Sciatic nerve (tissue), 2 donors: ENCODE measurements at regions not wholly inside any gene's neighbourhood (a gene's known extent, or its start where the extent isn't known, plus 50 kb on each side); places are given as distances from the start of the nearest gene placed in this dataset.

Source experiments
- ATAC-seq: fragments of 200-7000 bp; cut with Tn5 transposase; one replicate; pipeline ENCODE4 v1.9.1; 2020; ENCODE audit warnings: mild to moderate bottlenecking, moderate library complexity
- DNase-seq: peaks from one replicate; pipeline ENCODE4 v3.0.0-alpha.2; 2020; ENCODE audit warnings: low spot score
- intact Hi-C: fragments of 100-400 bp; cut with DNase I; formaldehyde crosslinking; loops from one replicate; pipeline ENCODE4 v1.14.2; 2022
- donor health status: DM: no; HTN: no; CAD: no.
- donor health status: DM: no; HTN: no; CAD: no.

DNA sequence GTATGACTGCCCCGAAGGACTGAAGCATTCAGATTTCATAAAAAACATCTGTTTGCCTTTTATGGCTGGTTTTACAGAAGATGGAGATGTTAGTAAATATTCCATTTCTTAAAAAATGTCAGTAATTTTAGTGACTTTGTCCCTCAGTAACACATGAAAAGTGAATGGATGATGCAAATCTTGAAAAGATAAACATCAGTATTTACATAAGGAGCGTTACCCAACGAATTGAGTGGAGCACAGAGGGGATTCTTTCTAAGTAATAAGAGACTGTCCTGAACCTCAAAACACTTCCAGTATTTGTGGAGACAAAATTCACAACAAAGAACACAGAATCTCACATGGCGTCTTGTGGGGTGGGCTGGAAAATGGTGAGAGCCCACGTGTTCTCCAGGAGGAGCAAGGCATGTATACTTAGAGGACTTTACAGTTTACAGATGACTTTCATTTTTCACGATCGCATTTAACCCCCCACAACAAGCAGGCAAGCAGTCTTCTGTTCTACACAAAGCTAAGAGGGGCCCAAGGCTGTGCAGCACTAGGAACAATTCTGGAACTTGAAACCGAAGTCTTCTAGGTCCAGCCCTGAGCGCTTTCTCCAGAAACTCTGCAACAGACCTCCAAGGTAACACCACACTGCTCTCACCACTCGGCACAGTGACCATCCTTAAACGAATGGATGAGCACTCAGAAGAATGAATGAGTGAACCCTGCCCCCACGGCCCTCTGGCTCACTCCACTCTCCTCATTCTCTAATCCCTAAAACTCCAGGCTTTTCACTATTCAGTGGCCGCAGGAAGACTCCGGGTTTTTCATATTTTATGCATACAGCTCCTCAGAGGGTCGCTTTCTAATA is 709.8 kb downstream of the UQCRFS1 start:
- ATAC-seq, result no peak
- intact Hi-C loops, result no loop called here
- DNase-seq, result no peak

DNA sequence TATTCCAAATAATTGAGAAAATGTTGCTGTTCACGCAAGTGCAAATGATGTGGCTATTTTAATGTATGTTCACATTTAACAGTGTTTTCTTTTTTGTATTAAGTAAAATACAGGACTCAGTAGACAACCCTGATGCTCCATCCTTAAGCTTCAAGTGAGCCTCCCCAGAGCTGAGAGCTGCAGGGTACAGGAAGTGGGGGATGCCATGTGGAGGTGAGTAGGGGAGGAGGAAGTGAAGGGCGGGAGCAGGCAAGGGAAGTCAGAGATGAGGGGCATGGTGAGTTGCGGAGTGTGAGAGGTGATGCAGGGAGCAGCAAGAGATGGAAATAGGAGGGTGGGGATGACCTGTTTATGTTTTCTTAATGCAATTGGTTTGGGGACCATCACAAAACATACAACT is 711.0 kb downstream of the UQCRFS1 start:
- no peak for DNase-seq
- intact Hi-C loops, result no loop called here
- ATAC-seq, result no peak

DNA sequence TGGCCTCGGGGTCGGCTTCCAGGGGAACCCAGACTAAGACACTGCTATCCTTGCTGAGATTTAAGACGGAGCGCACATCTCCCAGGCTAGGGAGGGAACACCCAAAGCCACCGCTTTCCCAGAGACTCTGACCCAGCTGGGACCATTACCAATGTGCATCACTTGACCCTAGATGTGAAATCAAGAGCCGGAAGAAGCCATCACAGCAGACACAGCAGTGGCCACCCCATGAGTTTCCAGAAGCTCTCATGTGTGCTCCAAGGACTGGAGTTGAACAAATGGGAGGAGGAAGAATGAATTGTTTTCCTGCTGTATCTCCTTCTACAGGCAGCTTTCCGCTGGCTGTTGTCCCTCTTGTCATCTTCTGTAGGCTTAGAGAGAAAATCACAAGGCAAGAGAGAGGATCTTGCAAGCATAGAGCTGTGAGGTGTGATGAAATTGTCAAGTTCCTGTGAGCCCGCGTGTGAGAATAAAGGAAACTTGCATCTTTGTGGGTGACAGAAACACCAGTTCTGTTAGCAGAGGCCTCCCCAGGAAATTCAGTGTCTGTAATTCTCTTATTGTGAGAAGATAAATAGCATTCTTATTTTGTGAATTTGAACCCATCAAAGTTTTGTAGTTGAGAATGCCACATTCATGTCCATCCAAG is 711.8 kb downstream of the UQCRFS1 start:
- DNase-seq, result no peak
- intact Hi-C loops, result no loop called here
- ATAC-seq, result no peak

DNA sequence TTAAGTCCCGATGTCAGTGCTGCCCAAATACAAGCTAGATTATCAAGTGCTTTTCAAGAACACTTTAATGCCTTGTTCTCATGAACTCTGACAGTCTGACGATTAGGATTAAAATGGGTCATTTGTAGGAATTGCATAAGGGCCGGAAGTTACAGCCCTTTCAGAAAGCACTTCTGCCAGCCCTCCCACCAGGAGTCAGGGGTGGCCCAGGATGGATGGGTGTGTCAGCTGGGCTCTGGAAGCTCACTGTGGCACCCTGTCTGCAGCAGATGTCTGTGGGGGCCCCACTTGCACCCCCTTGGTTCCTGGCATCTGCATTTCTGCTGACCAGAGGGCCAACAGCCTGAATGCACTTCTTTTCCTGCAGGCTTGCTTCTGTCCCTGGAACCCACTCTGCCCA is 712.7 kb downstream of the UQCRFS1 start:
- ATAC-seq (no peak), DNase-seq (no peak)
- intact Hi-C loops, result no loop called here

DNA sequence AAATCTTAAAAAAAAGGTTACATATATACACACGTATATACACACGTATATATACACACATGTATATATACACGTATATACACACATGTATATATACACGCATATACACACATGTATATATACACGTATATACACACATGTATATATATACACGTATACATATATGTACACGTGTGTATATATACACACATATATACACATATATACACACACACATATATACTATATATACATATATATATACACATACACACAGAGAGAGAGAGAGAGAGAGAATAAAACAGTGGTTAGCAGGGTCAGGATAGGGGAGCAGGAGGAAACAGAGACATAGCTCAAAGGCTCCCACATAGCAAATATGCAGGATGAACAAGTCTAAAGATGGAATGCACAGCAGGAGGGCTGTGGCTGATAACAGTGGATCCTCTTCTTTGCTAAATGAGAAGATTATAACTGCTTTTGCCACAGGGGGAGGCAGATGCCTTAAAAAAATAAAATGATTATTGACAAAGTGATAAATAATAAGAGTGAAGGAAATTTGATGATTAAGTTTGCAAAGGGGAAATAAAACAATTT is 714.5 kb downstream of the UQCRFS1 start:
- intact Hi-C loops, result no loop called here
- DNase-seq, result no peak
- no peak for ATAC-seq

DNA sequence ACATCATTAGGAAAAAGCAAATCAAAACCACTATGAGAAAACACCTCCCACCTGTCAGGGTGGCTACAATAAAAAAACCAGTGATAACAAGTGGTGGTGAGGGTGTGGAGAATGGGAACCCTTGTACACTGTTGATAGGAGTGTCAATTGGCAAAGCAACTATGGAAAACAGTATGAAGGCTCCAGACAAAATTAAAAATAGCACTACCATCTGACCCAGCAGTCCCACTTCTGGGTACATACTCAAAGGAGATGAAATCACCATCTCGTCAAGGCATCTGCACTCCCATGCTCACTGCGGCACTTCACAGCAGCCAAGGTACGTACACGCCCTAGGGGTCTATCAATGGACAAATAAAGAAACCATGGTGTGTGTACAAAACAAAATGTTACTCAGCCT is 715.1 kb downstream of the UQCRFS1 start:
- DNase-seq (no peak), ATAC-seq (no peak)
- intact Hi-C loops, result no loop called here

DNA sequence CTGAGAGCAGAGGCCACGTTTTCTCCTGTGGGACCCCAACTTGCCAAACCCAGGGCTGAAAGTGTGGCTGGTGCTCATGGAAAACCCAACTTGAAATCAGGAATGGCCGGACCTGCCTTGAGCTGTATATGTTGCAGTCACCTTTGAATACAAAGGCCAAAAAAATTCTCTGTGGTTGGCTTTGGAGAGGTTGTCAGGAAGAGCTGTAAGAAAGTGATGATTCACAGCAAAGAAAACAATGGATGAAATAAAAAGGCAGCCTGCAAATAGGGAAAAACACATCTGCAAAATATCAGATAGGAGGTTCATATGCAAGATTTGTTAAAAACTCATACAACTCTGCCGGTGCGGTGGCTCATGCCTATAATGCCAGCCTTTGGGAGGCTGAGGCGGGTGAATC is 715.8 kb downstream of the UQCRFS1 start:
- no peak for DNase-seq
- intact Hi-C loops, result no loop called here

DNA sequence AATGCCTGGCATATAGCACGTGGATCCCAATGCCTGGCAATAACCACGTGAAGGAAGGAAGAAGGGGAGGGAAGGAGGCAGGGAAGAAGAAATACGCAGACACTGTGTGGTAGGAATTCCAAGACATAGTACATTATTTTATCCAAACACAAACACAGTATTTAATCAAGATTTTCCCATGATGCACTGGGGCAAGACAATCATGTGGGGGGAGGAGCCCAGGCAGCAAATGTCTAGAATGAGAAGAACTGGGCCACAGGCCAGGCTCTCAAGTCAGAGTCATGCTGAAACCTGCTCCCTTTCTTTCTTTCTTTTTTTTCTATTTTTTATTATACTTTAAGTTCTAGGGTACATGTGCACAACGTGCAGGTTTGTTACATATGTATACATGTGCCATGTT is 717.9 kb downstream of the UQCRFS1 start:
- no peak for ATAC-seq
- intact Hi-C loops, result no loop called here
- no peak for DNase-seq

More for the DNA sequence above, 715.8 kb downstream of the UQCRFS1 start:
- ATAC-seq, result no peak

DNA sequence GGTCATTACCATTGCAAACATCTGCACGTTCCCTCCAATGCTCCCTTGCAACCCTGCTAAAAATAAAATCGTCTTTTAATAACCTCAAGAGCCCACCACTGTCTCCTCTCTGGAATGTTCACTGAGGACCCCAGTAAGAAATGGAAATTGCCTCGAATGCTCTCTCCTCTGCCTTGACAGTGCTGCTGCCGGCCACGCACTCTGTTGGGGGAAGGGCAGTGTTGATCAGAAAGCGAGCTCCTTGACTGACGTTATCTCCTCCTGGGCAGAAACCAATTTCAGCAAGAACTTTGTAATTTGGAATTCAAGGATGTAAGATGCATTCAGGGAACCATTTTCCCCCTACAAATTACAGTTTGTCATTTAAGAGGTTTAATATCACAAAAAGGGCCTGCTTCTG is 718.5 kb downstream of the UQCRFS1 start:
- no peak for DNase-seq
- intact Hi-C loops, result no loop called here
- ATAC-seq, result no peak

DNA sequence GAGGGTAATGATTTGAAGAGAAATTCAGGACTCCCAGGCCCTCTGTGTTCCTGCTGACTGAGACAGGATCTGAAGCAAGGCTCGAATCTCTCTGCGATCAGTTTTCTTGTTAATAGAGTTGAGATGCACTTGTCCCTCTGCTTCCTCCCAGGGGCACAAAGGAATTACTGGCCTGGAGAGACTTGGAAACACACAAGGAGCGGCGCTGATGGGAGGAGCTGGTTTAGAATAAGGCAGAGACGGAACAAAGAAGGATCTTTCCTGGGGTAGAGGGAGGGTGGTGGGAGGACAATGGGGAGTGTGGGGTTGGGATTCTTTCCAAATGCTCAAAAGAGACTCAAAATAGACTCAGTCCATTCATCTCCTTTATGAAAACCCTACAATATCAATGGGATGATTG is 719.1 kb downstream of the UQCRFS1 start:
- no peak for DNase-seq
- no peak for ATAC-seq
- intact Hi-C loops, result no loop called here

DNA sequence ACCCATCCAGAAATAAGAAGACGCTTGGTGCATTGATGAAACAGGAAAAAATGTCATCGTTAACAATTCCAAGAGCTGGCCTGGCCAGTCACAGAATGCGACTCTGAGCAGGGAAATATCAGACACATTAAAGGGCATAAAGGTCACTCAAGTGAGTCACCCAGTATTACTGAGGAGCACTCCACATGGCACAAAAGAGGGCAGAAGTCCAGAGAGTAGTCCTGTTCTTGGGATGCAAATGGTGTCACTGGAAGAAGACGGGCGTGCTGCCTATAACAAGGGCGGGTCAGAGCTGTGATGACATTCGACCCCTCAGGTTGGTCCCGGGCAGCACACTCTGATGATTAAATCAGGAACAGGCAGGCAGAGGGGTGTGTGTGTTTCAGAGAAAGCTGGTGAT is 720.3 kb downstream of the UQCRFS1 start:
- DNase-seq (no peak), ATAC-seq (no peak)
- intact Hi-C loops, result no loop called here

DNA sequence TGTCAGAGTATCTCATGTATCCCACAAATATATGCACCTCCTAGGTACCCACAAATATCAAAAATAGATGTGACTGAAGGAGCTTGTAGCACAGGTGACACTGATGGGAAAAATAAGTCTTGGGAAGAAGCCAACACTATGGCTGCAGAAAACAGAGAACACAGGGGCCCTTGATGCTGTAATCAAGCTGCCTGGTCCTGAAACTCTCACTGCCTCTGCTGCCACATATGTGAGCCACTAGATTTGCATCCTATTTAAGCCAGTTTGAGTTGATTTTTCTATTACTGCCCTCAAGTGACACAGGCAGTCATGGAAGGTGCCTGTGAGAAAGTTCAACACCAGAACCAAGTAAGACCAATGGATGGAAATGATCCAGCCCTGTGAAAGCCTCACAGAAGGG is 720.8 kb downstream of the UQCRFS1 start:
- ATAC-seq (no peak), DNase-seq (no peak)
- intact Hi-C loops, result no loop called here

DNA sequence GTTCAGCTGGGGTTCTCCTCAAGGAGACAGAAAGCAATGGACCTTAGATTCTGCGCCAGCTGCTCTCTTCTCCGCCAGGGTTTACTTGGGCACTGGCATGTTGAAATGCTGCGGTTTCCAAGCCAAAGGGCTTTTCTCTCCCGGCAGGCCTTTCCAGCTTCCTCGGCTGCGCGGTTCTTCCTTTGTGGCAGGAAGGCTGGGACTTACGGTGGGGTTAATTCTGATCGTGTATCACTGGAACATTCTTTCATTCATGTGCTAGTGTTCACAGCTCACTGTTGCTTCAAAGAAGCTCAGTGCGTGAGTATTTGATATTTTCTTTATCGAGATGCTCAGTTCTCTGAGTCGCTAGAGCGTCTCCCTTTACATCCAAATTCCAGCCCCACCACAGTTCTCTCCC is 723.2 kb downstream of the UQCRFS1 start:
- no peak for ATAC-seq
- intact Hi-C loops, result no loop called here

DNA sequence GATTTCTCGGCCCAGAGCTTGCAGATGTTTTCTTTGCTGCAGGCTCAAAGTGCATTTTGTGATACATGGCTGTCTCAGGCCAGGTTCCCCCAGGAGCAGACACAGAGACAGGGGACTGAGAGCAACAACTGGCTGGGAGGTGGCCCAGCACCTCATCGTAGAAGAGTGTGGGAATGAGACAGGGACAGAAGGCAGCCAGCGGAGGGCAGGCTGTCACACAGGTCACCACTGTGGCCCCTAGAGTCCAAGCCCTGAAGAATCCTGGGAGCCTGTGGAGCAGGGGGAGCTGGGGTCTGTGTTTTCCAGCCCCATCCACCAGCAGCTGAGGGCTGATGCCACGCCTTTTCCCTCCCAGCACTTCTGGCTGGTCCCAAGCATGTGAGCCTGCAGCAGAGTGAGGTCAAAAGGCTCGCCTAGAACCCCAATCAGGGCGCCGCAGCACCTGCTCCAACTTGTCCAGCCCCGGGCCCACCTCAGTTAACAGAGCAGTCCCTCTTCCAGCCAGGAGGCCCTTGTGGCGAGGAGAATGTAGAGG is 723.8 kb downstream of the UQCRFS1 start:
- ATAC-seq, result no peak
- no peak for DNase-seq
- intact Hi-C loops, result no loop called here

More for the DNA sequence above, 723.2 kb downstream of the UQCRFS1 start:
- no peak for DNase-seq

DNA sequence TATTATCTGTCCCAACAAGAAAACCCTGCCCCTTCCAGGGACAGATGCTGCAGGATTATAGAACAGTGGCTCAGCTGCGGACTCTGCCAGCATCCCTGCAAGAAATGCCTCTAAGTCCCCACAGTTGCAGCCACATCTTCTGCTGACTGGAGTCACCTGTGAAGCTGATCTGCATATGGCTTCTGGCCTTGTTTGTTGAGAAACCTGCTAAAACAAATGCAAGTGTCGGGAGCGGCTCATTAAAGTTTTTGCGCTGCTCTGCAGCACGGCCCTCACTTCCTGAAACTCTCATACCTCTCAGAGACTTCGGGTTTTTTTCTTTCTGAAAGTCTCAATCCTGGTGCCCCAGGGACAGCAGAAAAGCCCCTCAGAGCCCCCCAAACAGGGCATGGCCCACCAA is 725.0 kb downstream of the UQCRFS1 start:
- DNase-seq, result no peak
- intact Hi-C loops, result no loop called here
- ATAC-seq, result no peak

DNA sequence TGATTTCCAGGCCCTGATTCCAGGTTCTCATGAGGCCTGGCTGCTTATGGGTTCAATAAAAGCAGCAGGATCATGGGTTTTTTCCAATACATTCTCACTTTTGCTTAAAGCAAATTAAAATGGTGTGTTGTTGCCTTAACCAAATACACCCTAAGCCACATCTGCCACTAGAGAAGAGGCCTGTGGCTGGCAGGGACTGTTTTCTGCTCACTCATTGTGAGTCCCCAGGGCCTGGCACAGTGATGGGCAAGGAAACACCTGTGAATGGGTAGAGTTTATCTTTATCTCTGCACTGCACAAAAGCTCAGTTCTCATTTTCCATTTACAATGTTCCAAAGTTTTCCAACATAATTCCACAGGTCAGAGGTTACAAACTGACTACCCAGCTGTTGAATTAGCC is 726.0 kb downstream of the UQCRFS1 start:
- intact Hi-C loops, result no loop called here

DNA sequence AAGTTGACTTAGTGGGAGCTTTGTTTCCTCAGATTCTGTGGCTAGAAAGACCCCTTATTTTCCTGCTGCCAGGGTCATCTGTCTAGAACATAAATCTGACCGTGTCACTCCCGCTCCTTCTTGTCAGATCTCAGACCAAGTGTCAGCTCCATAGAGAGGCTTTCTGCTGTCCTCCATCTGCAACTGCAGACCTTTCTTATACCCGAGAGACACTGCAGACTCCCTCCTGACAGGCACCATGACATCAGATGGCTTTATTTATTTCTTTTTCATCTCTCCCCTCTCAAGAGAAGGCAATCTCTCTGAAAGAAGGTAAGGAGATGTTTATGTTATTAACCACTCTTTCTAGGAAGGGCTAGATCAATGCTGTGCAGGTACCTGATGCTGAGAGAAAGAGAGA is 726.5 kb downstream of the UQCRFS1 start:
- intact Hi-C loops, result no loop called here
- no peak for ATAC-seq
- DNase-seq, result no peak

More for the DNA sequence above, 726.0 kb downstream of the UQCRFS1 start:
- DNase-seq, result no peak
- ATAC-seq, result no peak

DNA sequence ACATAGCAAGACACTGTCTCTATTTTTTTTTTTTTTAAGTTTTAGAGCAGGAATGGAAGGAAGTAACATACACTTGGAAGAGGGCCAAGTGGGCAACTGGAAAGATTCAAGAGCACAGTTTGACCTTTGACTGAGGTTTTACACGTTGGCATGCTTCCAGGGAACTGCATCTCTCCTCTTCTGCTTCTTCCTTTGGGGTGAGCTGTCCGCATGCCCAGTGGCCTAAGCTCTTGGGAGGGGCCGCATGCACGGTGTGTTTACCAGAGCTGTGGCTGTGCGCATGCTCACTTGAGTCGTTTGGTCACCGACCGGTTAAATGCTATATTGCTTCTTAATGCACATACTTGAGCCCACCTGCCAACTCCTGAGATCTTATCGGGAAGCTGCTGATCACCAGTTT is 727.7 kb downstream of the UQCRFS1 start:
- DNase-seq (no peak), ATAC-seq (no peak)

DNA sequence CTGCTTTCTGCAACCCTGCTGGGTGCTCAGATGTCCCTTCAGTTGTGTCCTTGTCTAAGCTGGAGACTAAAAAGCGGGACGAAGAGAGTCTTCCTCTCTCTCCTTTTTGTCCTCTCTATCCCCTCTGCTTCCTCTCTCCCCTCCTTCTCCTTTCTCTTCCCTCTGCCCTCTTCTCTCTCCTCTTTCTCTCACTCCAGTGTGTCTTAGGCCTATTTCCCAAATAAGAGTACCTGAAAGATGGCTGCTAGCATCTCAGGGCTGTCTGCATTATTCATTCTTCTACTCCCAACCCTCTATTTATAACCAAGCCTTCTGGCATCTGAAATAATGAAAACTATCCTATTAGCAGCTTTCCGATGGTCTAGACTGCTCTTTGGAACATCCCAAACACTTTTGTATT is 729.8 kb downstream of the UQCRFS1 start:
- DNase-seq (no peak), ATAC-seq (no peak)
- intact Hi-C loops, result no loop called here

More for the DNA sequence above, 727.7 kb downstream of the UQCRFS1 start:
- intact Hi-C loops, result no loop called here

DNA sequence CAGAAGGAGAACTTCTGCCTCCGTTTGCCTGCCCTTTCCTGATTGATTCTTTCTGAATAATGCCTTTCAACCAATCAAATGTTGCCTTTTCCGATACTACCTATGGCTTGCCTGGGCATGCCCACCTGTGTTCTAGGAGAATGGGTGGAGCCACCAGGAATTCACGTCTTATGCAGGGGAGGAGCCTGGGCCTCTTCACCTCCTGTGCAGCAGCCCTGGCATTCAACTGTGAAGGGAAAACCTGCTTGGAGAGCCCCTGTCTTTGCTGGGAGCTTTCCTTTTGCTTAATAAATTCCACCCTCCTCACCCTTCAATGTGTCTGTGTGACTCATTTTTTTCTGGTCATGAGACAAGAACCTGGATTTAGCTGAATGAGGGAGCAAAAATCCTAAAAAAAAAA is 730.7 kb downstream of the UQCRFS1 start:
- intact Hi-C loops, result no loop called here
- DNase-seq (no peak), ATAC-seq (no peak)
